ENCODE measurements at regions not wholly inside any gene's neighbourhood (a gene's known extent, or its start where the extent isn't known, plus 50 kb on each side); places are given as distances from the start of the nearest gene placed in this dataset.

- Histone ChIP-seq H3K9ac (ENCODE audit: low read length) (no peak overlapping the region), H3K9me2 (ENCODE audit: low read depth, low read length) (no peaks in the 10 kb centered on the region), H3K4me1 (ENCODE audit: insufficient read depth, low read length, severe bottlenecking) (no peaks in the 10 kb centered on the region), H3K27ac (ENCODE audit: low read depth, low read length, poor library complexity, severe bottlenecking) (no peak overlapping the region), H3K9me3 (ENCODE audit: low read length) (no peaks in the 10 kb centered on the region), H3K79me2 (ENCODE audit: insufficient read depth, low read length) (no peaks in the 10 kb centered on the region), H3K36me3 (ENCODE audit: insufficient read depth, low read length) (no peaks in the 10 kb centered on the region), H2AFZ (ENCODE audit: low read length) (no peak overlapping the region), H3K4me3 (ENCODE audit: low read depth, low read length, poor library complexity, severe bottlenecking) (no peak overlapping the region), H4K20me1 (ENCODE audit: insufficient read depth, low read length) (no peaks in the 10 kb centered on the region), H3K27me3 (ENCODE audit: insufficient read depth, low read length) (no peaks in the 10 kb centered on the region), H3K4me2 (ENCODE audit: low read length) (no peak overlapping the region), H3F3A (ENCODE audit: insufficient read depth, low read length) (no peaks in the 10 kb centered on the region)
- no peak for TF ChIP-seq EZH2 (IDR thresholded peaks at IDR 0.05; ENCODE audit: borderline replicate concordance, low read length)
- TF ChIP-seq CTCF (IDR thresholded peaks at IDR 0.05; ENCODE audit: low read length), result no peak
These were observed 194.6 kb upstream of the LHX5 start for GRCh38 chr12:113666223-113666622.

GRCh38 chr12:113665457-113665856 lies 193.8 kb upstream of the LHX5 start:
- H3K79me2 ChIP-seq (ENCODE audit: insufficient read depth, low read length), result no peaks in the 10 kb centered on the region
- H2AFZ ChIP-seq (ENCODE audit: low read length), result no peak overlapping the region
- H3F3A ChIP-seq (ENCODE audit: insufficient read depth, low read length), result no peaks in the 10 kb centered on the region
- no peaks in the 10 kb centered on the region for H3K4me1 ChIP-seq (ENCODE audit: insufficient read depth, low read length, severe bottlenecking)
- H3K27ac ChIP-seq (ENCODE audit: low read depth, low read length, poor library complexity, severe bottlenecking), result no peak overlapping the region
- H3K9me3 ChIP-seq (ENCODE audit: low read length), result no peaks in the 10 kb centered on the region
- H3K27me3 ChIP-seq (ENCODE audit: insufficient read depth, low read length), result no peaks in the 10 kb centered on the region
- TF ChIP-seq CTCF (IDR thresholded peaks at IDR 0.05; ENCODE audit: low read length) (no peak), EZH2 (IDR thresholded peaks at IDR 0.05; ENCODE audit: borderline replicate concordance, low read length) (no peak)
- no peaks in the 10 kb centered on the region for H4K20me1 ChIP-seq (ENCODE audit: insufficient read depth, low read length)
- no peaks in the 10 kb centered on the region for H3K36me3 ChIP-seq (ENCODE audit: insufficient read depth, low read length)
- no peaks in the 10 kb centered on the region for H3K9me2 ChIP-seq (ENCODE audit: low read depth, low read length)
- no peak overlapping the region for H3K9ac ChIP-seq (ENCODE audit: low read length)
- H3K4me3 ChIP-seq (ENCODE audit: low read depth, low read length, poor library complexity, severe bottlenecking), result no peak overlapping the region
- H3K4me2 ChIP-seq (ENCODE audit: low read length), result no peak overlapping the region

GRCh38 chr12:113664224-113664681 lies 192.6 kb upstream of the LHX5 start:
- Histone ChIP-seq H3K4me2 (ENCODE audit: low read length) (no peak overlapping the region), H3K4me1 (ENCODE audit: insufficient read depth, low read length, severe bottlenecking) (no peaks in the 10 kb centered on the region), H3K79me2 (ENCODE audit: insufficient read depth, low read length) (no peaks in the 10 kb centered on the region), H3F3A (ENCODE audit: insufficient read depth, low read length) (no peaks in the 10 kb centered on the region), H3K9me2 (ENCODE audit: low read depth, low read length) (no peaks in the 10 kb centered on the region), H3K4me3 (ENCODE audit: low read depth, low read length, poor library complexity, severe bottlenecking) (no peak overlapping the region), H2AFZ (ENCODE audit: low read length) (no peak overlapping the region), H3K9ac (ENCODE audit: low read length) (no peak overlapping the region), H3K27ac (ENCODE audit: low read depth, low read length, poor library complexity, severe bottlenecking) (no peak overlapping the region), H4K20me1 (ENCODE audit: insufficient read depth, low read length) (no peaks in the 10 kb centered on the region), H3K27me3 (ENCODE audit: insufficient read depth, low read length) (no peaks in the 10 kb centered on the region), H3K9me3 (ENCODE audit: low read length) (no peaks in the 10 kb centered on the region), H3K36me3 (ENCODE audit: insufficient read depth, low read length) (no peaks in the 10 kb centered on the region)
- TF ChIP-seq EZH2 (IDR thresholded peaks at IDR 0.05; ENCODE audit: borderline replicate concordance, low read length) (no peak), CTCF (IDR thresholded peaks at IDR 0.05; ENCODE audit: low read length) (no peak)
